ENCODE measurements at regions not wholly inside any gene's neighbourhood (a gene's known extent, or its start where the extent isn't known, plus 50 kb on each side); places are given as distances from the start of the nearest gene placed in this dataset.

DNA sequence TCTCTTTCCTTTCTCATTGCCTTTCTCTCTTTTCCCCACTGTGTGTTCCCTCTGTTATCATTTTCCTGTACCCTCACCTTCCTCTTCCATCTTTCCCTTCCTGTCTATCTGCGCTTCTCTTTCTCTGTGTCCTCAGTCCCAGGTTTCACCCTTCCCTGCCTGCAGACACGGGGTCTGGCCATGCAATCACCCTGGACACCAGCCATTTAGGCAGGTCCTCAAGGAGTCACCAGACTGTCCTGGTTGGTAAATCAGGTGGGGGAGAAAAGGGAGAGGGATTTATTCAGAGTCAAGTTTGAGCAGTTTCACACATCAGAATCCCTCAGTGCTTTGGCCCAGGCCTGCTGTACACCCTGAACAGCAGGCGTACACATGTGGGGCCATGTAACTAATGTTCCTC, 169.3 kb downstream of the ANKRD30B start:
- TF ChIP-seq POLR2A (IDR thresholded peaks at IDR 0.05) (no peak), EP300 (IDR thresholded peaks at IDR 0.05) (no peak)
- TF ChIP-seq, protein P1, sequence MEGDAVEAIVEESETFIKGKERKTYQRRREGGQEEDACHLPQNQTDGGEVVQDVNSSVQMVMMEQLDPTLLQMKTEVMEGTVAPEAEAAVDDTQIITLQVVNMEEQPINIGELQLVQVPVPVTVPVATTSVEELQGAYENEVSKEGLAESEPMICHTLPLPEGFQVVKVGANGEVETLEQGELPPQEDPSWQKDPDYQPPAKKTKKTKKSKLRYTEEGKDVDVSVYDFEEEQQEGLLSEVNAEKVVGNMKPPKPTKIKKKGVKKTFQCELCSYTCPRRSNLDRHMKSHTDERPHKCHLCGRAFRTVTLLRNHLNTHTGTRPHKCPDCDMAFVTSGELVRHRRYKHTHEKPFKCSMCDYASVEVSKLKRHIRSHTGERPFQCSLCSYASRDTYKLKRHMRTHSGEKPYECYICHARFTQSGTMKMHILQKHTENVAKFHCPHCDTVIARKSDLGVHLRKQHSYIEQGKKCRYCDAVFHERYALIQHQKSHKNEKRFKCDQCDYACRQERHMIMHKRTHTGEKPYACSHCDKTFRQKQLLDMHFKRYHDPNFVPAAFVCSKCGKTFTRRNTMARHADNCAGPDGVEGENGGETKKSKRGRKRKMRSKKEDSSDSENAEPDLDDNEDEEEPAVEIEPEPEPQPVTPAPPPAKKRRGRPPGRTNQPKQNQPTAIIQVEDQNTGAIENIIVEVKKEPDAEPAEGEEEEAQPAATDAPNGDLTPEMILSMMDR (IDR thresholded peaks at IDR 0.05), result no peak

Measured in ovary (tissue), 3 donors.